Fibroblast of skin of back (primary cell): ENCODE measurements at regions not wholly inside any gene's neighbourhood (a gene's known extent, or its start where the extent isn't known, plus 50 kb on each side); places are given as distances from the start of the nearest gene placed in this dataset.
"Not testable (repeated sequence)": the region's sequence is repeated elsewhere in the genome, so short reads cannot be mapped to it uniquely, and the experiment has no call there.

Source experiments
- DNase-seq: peaks from one replicate; pipeline ENCODE4 v3.0.0-alpha.2; 2013

GRCh38 chr20:11144114-11144950, 470.5 kb upstream of the JAG1 start:
- peak; percentile 99 for DNase-seq

GRCh38 chr20:11145616-11146015, 471.8 kb upstream of the JAG1 start:
- DNase-seq, result no peak

GRCh38 chr20:11153819-11154218, 480.0 kb upstream of the JAG1 start:
- DNase-seq, result peak; percentile 98

GRCh38 chr20:11155156-11155756, 481.5 kb upstream of the JAG1 start:
- peak; percentile 59 for DNase-seq

- no peak for DNase-seq
Observed at GRCh38 chr20:11156922-11157321, 483.1 kb upstream of the JAG1 start.

GRCh38 chr20:11158146-11158545, 484.3 kb upstream of the JAG1 start:
- no peak for DNase-seq

GRCh38 chr20:11158589-11158988, 484.8 kb upstream of the JAG1 start:
- DNase-seq, result no peak

GRCh38 chr20:11159728-11160127, 485.9 kb upstream of the JAG1 start:
- DNase-seq, result peak; percentile 86

- DNase-seq, result no peak
Observed at GRCh38 chr20:11162026-11162775, 488.4 kb upstream of the JAG1 start.

GRCh38 chr20:11165789-11166188, 492.0 kb upstream of the JAG1 start:
- DNase-seq, result no peak

- DNase-seq, result no peak
Observed at GRCh38 chr20:11166712-11167111, 492.9 kb upstream of the JAG1 start.

- peak; percentile 61 for DNase-seq
Observed at GRCh38 chr20:11168026-11168425, 494.2 kb upstream of the JAG1 start.

GRCh38 chr20:11170025-11170424, 496.2 kb upstream of the JAG1 start:
- DNase-seq, result peak; percentile 59

GRCh38 chr20:11170565-11170964, 496.8 kb upstream of the JAG1 start:
- peak; percentile 95 for DNase-seq

GRCh38 chr20:11172881-11173280, 499.1 kb upstream of the JAG1 start:
- DNase-seq, result no peak

GRCh38 chr20:11173916-11174315, 500.1 kb upstream of the JAG1 start:
- peak; percentile 82 for DNase-seq

GRCh38 chr20:11174861-11175260, 501.1 kb upstream of the JAG1 start:
- no peak for DNase-seq

- DNase-seq, result no peak
Observed at GRCh38 chr20:11176431-11176830, 502.6 kb upstream of the JAG1 start.

- DNase-seq, result peak; percentile 84
Observed at GRCh38 chr20:11178946-11179654, 505.3 kb upstream of the JAG1 start.

- no peak for DNase-seq
Observed at GRCh38 chr20:11180186-11180585, 506.4 kb upstream of the JAG1 start.

- not testable (repeated sequence) for DNase-seq
Observed at GRCh38 chr20:11181129-11181528, 507.3 kb upstream of the JAG1 start.

GRCh38 chr20:11181966-11182365, 508.2 kb upstream of the JAG1 start:
- no peak for DNase-seq

- DNase-seq, result no peak
Observed at GRCh38 chr20:11182720-11183119, 508.9 kb upstream of the JAG1 start.
